Panc1 (cell line): ENCODE measurements at regions not wholly inside any gene's neighbourhood (a gene's known extent, or its start where the extent isn't known, plus 50 kb on each side); places are given as distances from the start of the nearest gene placed in this dataset.

Experiments used
- POLR2AphosphoS5 ChIP-seq: IDR thresholded peaks from 2 replicates; pipeline ENCODE4 v1.6.1; 2012; ENCODE audit warnings: mild to moderate bottlenecking, low read depth, low read length, moderate library complexity
- REST ChIP-seq, 2 experiments: IDR thresholded peaks; 2 replicates each; pipeline ENCODE4 v1.6.1; 2011 to 2012; ENCODE audit warnings: low read depth in 2 of 2, control low read depth in 1 of 2, low read length in 1 of 2, mild to moderate bottlenecking in 1 of 2, moderate library complexity in 1 of 2; ENCODE audit not compliant: insufficient read depth in 1 of 2
- SIN3A ChIP-seq: IDR thresholded peaks from 2 replicates; pipeline ENCODE4 v1.6.1; 2012; ENCODE audit warnings: low read depth, mild to moderate bottlenecking, low read length, moderate library complexity, borderline replicate concordance; ENCODE audit not compliant: insufficient read depth

DNA sequence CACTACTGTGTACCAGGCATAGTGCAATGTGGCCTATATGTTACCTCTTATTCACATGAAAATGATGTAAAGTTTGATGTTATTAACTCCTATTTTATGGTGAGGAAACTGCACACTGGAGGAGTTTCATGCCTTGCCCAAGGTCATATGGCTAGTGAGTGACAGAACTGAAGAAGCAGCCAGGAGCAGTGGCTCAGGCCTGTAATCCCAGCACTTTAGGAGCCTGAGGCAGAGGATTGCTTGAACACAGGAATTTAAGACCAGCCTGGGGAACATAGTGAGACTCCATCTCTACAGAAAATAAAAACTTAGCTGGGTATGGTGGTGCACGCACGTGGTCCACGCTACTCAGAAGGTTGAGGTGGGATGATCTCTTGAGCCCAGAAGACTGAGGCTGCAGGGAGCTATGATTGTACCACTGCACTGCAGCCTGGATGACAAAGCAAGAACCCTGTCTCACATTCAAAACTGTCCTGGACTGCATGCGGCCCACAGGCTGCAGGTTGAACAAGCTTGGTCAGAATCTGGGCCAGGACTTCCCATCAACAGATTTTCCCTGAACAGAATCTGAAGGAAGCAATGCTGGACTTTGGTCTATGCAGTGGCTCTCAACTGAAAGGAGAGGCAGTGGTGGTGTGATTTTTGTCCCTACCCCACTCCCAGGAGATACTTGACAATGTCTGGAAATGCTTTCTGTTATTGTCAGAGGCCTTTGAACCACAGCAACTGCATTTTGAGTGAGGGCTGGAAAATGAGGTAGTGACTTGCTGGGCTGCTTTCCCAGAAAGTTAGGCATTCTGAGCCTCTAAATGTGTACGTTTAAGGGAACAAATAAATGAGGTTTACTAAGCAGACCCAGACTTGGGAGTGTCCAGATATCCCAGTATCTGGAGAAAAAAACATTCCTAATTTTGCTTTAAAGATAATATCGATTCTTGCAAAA, 479.5 kb downstream of the TMEM114 start:
- TF ChIP-seq REST (IDR thresholded peaks at IDR 0.05; ENCODE audit: insufficient read depth in 1 of 2, low read depth in 2 of 2, low read length in 1 of 2) (no peak), SIN3A (no peak), POLR2AphosphoS5 (no peak)
